H9 (cell line): ENCODE measurements at regions not wholly inside any gene's neighbourhood (a gene's known extent, or its start where the extent isn't known, plus 50 kb on each side); places are given as distances from the start of the nearest gene placed in this dataset.

Experiments used
- DNase-seq: peaks from one replicate; pipeline ENCODE4 v3.0.0-alpha.2; 2017
- H2AFZ ChIP-seq: one replicate; pipeline ENCODE4 v1.6.1; 2013; ENCODE audit warnings: mild to moderate bottlenecking, low read length, control low read depth, moderate library complexity
- H2AK5ac ChIP-seq: 2 replicates; pipeline ENCODE4 v1.6.1; 2013; ENCODE audit warnings: low read length, control low read depth, mixed read lengths; ENCODE audit not compliant: insufficient read length
- H2BK120ac ChIP-seq: one replicate; pipeline ENCODE4 v1.6.1; 2013; ENCODE audit warnings: low read depth, mild to moderate bottlenecking, low read length, control low read depth, inconsistent platforms; ENCODE audit not compliant: poor library complexity, severe bottlenecking
- H2BK12ac ChIP-seq: 2 replicates; pipeline ENCODE4 v1.6.1; 2013; ENCODE audit warnings: low read length, control low read depth, mixed read lengths, low read depth; ENCODE audit not compliant: insufficient read length
- H2BK15ac ChIP-seq: 2 replicates; pipeline ENCODE4 v1.6.1; 2013; ENCODE audit warnings: low read depth, low read length, control low read depth
- H2BK20ac ChIP-seq: one replicate; pipeline ENCODE4 v1.6.1; 2013; ENCODE audit warnings: low read depth, mild to moderate bottlenecking, low read length, control low read depth, inconsistent platforms; ENCODE audit not compliant: poor library complexity, severe bottlenecking
- H2BK5ac ChIP-seq: 2 replicates; pipeline ENCODE4 v1.6.1; 2013; ENCODE audit warnings: low read length, control low read depth, mixed read lengths; ENCODE audit not compliant: insufficient read length
- H3K14ac ChIP-seq: 2 replicates; pipeline ENCODE4 v1.6.1; 2013; ENCODE audit warnings: low read length, control low read depth; ENCODE audit not compliant: insufficient read depth
- H3K18ac ChIP-seq: 2 replicates; pipeline ENCODE4 v1.6.1; 2013; ENCODE audit warnings: low read depth, mild to moderate bottlenecking, mixed read lengths, low read length, control low read depth; ENCODE audit not compliant: insufficient read length
- H3K23ac ChIP-seq: 2 replicates; pipeline ENCODE4 v1.6.1; 2013; ENCODE audit warnings: low read length, control low read depth, mixed read lengths, low read depth; ENCODE audit not compliant: insufficient read length
- H3K23me2 ChIP-seq: 2 replicates; pipeline ENCODE4 v1.6.1; 2013; ENCODE audit warnings: low read depth, mild to moderate bottlenecking, mixed read lengths, low read length, control low read depth; ENCODE audit not compliant: insufficient read length, poor library complexity, severe bottlenecking
- H3K27ac ChIP-seq: 2 replicates; pipeline ENCODE4 v1.5.1; 2013; ENCODE audit warnings: low read length, control low read depth, mixed read lengths, low read depth; ENCODE audit not compliant: insufficient read length
- H3K27me3 ChIP-seq: 2 replicates; pipeline ENCODE4 v1.6.1; 2013; ENCODE audit warnings: low read length, control low read depth, inconsistent platforms; ENCODE audit not compliant: insufficient read depth
- H3K4ac ChIP-seq: 2 replicates; pipeline ENCODE4 v1.6.1; 2013; ENCODE audit warnings: low read depth, mild to moderate bottlenecking, control low read depth, inconsistent platforms, low read length, moderate library complexity
- H3K4me1 ChIP-seq: 2 replicates; pipeline ENCODE4 v1.6.1; 2013; ENCODE audit warnings: low read length, control low read depth, inconsistent platforms; ENCODE audit not compliant: insufficient read depth
- H3K4me2 ChIP-seq: 2 replicates; pipeline ENCODE4 v1.6.1; 2013; ENCODE audit warnings: low read length, control low read depth, mixed read lengths; ENCODE audit not compliant: insufficient read length, insufficient read depth
- H3K56ac ChIP-seq: 2 replicates; pipeline ENCODE4 v1.6.1; 2013; ENCODE audit warnings: low read depth, mild to moderate bottlenecking, mixed read lengths, low read length, control low read depth; ENCODE audit not compliant: insufficient read length
- H3K79me1 ChIP-seq: 2 replicates; pipeline ENCODE4 v1.6.1; 2013; ENCODE audit warnings: low read depth, mild to moderate bottlenecking, moderate library complexity, low read length, control low read depth, inconsistent platforms; ENCODE audit not compliant: insufficient read depth, poor library complexity, severe bottlenecking
- H3K79me2 ChIP-seq: 2 replicates; pipeline ENCODE4 v1.6.1; 2013; ENCODE audit warnings: low read length, control low read depth, inconsistent platforms; ENCODE audit not compliant: insufficient read depth
- H3K9ac ChIP-seq: 2 replicates; pipeline ENCODE4 v1.6.1; 2013; ENCODE audit warnings: low read length, control low read depth, mixed read lengths; ENCODE audit not compliant: insufficient read length; ENCODE audit errors: extremely low read depth
- H3K9me3 ChIP-seq: one replicate; pipeline ENCODE4 v1.6.1; 2013; ENCODE audit warnings: low read depth, low read length, inconsistent platforms; ENCODE audit not compliant: control insufficient read depth
- H3T11ph ChIP-seq: one replicate; pipeline ENCODE4 v1.6.1; 2013; ENCODE audit warnings: mild to moderate bottlenecking, low read length, control low read depth, inconsistent platforms
- H4K20me1 ChIP-seq: one replicate; pipeline ENCODE4 v1.6.1; 2013; ENCODE audit not compliant: control insufficient read depth, insufficient read length, insufficient read depth
- H4K5ac ChIP-seq: 2 replicates; pipeline ENCODE4 v1.6.1; 2013; ENCODE audit warnings: low read depth, mild to moderate bottlenecking, mixed read lengths, low read length, control low read depth; ENCODE audit not compliant: insufficient read length
- H4K8ac ChIP-seq: replicated peaks from 2 replicates; pipeline ENCODE4 v1.6.1; 2013; ENCODE audit warnings: low read length, control low read depth, mixed read lengths, low read depth; ENCODE audit not compliant: insufficient read length
- H4K91ac ChIP-seq: 2 replicates; pipeline ENCODE4 v1.6.1; 2013; ENCODE audit warnings: low read depth, mild to moderate bottlenecking, moderate library complexity, mixed read lengths, low read length, control low read depth; ENCODE audit not compliant: insufficient read length
- H3K27ac Mint-ChIP-seq, 3 experiments: 2 replicates in 2 of 3; 3 replicates in 1 of 3; pipeline ENCODE4 v1.8.0; 2020 to 2021; ENCODE audit warnings: mixed read lengths in 3 of 3, mild to moderate bottlenecking in 1 of 3, moderate library complexity in 1 of 3
- H3K27me3 Mint-ChIP-seq: 2 replicates; pipeline ENCODE4 v1.8.0; 2021; ENCODE audit warnings: low read depth, mild to moderate bottlenecking, moderate library complexity, mixed read lengths
- H3K36me3 Mint-ChIP-seq, 3 experiments: 2 replicates in 2 of 3; 3 replicates in 1 of 3; pipeline ENCODE4 v1.8.0; 2020 to 2021; ENCODE audit warnings: low read depth in 3 of 3, mixed read lengths in 3 of 3; ENCODE audit not compliant: insufficient read depth in 1 of 3
- H3K4me1 Mint-ChIP-seq, 2 experiments: 2 replicates each; pipeline ENCODE4 v1.8.0; 2020; ENCODE audit warnings: mixed read lengths in 2 of 2
- H3K4me3 Mint-ChIP-seq, 2 experiments: 2 replicates in 1 of 2; 3 replicates in 1 of 2; pipeline ENCODE4 v1.8.0; 2020 to 2021; ENCODE audit warnings: mild to moderate bottlenecking in 2 of 2, mixed read lengths in 2 of 2, moderate library complexity in 1 of 2
- H3K9me3 Mint-ChIP-seq, 2 experiments: 2 replicates in 1 of 2; 3 replicates in 1 of 2; pipeline ENCODE4 v1.8.0; 2020; ENCODE audit warnings: mild to moderate bottlenecking in 2 of 2, mixed read lengths in 2 of 2, moderate library complexity in 1 of 2
- CTCF ChIP-seq: fragments of 200-600 bp; sonication (generic); conservative IDR thresholded peaks from 3 replicates; pipeline ENCODE4 v1.8.0; 2021; ENCODE audit warnings: antibody characterized with exemption, mild to moderate bottlenecking
- WGBS: extraction: QIAGEN DNeasy Blood & Tissue Kit; methylation state at CpG from one replicate; pipeline ENCODE4 v1.1.7; 2013; ENCODE audit warnings: missing lambda C conversion rate, low lambda C conversion rate, mixed read lengths; ENCODE audit not compliant: insufficient read length; ENCODE audit errors: extremely low coverage; 5-methylcytosine and 5-hydroxymethylcytosine counted together

GRCh38 chr3:6622260-6622659, 238.7 kb upstream of the GRM7 start:
- Mint-ChIP-seq H3K36me3 (no peaks in the 10 kb centered on the region), H3K4me1 (peaks cover 11 to 20% of the 10 kb centered on the region in 2 experiments), H3K27me3 (no peaks in the 10 kb centered on the region), H3K27ac (no peak overlapping the region), H3K4me3 (no peak overlapping the region), H3K9me3 (no peaks in the 10 kb centered on the region)
- Histone ChIP-seq H3K4ac (no peak overlapping the region), H3K27me3 (no peaks in the 10 kb centered on the region), H4K20me1 (no peaks in the 10 kb centered on the region), H3K9me3 (no peaks in the 10 kb centered on the region), H3K4me1 (no peaks in the 10 kb centered on the region), H2BK5ac (no peak overlapping the region), H3K79me2 (no peaks in the 10 kb centered on the region), H3K9ac (no peak overlapping the region), H3K79me1 (no peaks in the 10 kb centered on the region), H3K14ac (no peak overlapping the region), H3K4me2 (no peak overlapping the region), H4K5ac (no peak overlapping the region), H3T11ph (no peak overlapping the region), H2BK12ac (no peak overlapping the region), H3K18ac (no peak overlapping the region), H2AFZ (no peak overlapping the region), H4K91ac (no peak overlapping the region), H2BK15ac (no peak overlapping the region), H2AK5ac (no peak overlapping the region), H2BK20ac (no peak overlapping the region), H3K23me2 (no peaks in the 10 kb centered on the region), H3K27ac (no peak overlapping the region), H4K8ac (no peak overlapping the region), H3K56ac (no peak overlapping the region), H3K23ac (no peak overlapping the region), H2BK120ac (no peak overlapping the region)
- no peak for DNase-seq
- no peak for TF ChIP-seq CTCF
- WGBS = no CpG with 5 or more reads among the region's 2 CpGs
